ENCODE measurements at regions not wholly inside any gene's neighbourhood (a gene's known extent, or its start where the extent isn't known, plus 50 kb on each side); places are given as distances from the start of the nearest gene placed in this dataset.

DNA sequence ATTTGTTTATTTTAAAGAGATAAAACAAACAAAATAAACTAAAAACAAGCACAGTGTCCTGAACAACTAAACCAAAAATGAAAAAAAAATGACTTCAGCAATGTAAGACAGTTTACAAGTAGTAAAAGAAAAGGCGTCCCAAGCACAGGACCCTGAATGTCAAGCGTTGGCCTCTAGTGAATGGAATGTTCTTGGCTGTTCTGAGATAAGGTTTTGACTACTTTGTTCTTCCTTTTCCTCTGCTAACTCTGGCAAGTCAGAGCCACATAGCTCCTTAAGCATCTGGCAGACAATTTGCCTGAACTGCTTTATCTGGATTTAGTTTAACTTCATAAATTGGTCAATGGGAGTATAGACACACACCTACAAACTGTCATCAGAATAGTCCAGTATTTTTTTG, 655.2 kb downstream of the ANXA1 start:
- H2AFZ ChIP-seq (ENCODE audit: low read depth, low read length) = no peak overlapping the region
- H3K4me3 ChIP-seq (ENCODE audit: low read depth in 1 of 2, low read length in 2 of 2) = no peak overlapping the region
- ATAC-seq (ENCODE audit: insufficient read depth, low read depth) (no peak), DNase-seq (no peak)
- H3K36me3 ChIP-seq (ENCODE audit: insufficient read depth, low read length) = no peaks in the 10 kb centered on the region
- H3K4me1 ChIP-seq (ENCODE audit: insufficient read depth, low read length) = peaks cover 18% of the 10 kb centered on the region
- no peak overlapping the region for H3K9ac ChIP-seq (ENCODE audit: low read depth, low read length)
- TF ChIP-seq EZH2 (IDR thresholded peaks at IDR 0.05; ENCODE audit: borderline replicate concordance, low read depth, low read length, severe bottlenecking) = no peak
- TF ChIP-seq, protein P1, sequence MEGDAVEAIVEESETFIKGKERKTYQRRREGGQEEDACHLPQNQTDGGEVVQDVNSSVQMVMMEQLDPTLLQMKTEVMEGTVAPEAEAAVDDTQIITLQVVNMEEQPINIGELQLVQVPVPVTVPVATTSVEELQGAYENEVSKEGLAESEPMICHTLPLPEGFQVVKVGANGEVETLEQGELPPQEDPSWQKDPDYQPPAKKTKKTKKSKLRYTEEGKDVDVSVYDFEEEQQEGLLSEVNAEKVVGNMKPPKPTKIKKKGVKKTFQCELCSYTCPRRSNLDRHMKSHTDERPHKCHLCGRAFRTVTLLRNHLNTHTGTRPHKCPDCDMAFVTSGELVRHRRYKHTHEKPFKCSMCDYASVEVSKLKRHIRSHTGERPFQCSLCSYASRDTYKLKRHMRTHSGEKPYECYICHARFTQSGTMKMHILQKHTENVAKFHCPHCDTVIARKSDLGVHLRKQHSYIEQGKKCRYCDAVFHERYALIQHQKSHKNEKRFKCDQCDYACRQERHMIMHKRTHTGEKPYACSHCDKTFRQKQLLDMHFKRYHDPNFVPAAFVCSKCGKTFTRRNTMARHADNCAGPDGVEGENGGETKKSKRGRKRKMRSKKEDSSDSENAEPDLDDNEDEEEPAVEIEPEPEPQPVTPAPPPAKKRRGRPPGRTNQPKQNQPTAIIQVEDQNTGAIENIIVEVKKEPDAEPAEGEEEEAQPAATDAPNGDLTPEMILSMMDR (IDR thresholded peaks at IDR 0.05; ENCODE audit: borderline replicate concordance, extremely low read depth, low read length, poor library complexity, severe bottlenecking) = no peak
- no peak overlapping the region for H3K4me2 ChIP-seq (ENCODE audit: insufficient read depth, low read length)
- H4K20me1 ChIP-seq (ENCODE audit: insufficient read depth, low read length) = no peaks in the 10 kb centered on the region
- no peaks in the 10 kb centered on the region for H3K79me2 ChIP-seq (ENCODE audit: insufficient read depth, low read length)
- no peak overlapping the region for H3K27ac ChIP-seq (ENCODE audit: low read length)
- no peaks in the 10 kb centered on the region for H3K27me3 ChIP-seq (ENCODE audit: insufficient read depth, low read length, poor library complexity)
- no peaks in the 10 kb centered on the region for H3K9me3 ChIP-seq (ENCODE audit: insufficient read depth, low read length, severe bottlenecking)

DNA sequence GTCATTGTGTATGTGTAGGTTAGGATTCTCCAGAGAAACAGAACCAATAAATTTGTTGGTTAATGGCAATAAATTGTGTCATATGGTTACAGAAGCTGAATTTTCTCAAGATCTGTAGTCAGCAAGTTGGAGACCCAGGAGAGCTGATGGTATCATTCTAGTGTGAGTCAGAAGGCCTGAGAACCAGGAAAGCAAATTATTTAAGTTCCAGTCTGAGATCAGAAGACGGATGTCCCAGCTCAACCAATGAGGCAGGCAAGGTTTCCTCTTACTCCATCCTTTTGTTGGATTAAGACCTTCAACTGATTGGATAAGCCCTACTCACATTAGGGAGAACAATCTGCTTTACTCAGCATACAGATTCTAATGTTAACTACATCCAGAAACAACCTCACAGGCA, 656.3 kb downstream of the ANXA1 start:
- Histone ChIP-seq H3K27me3 (ENCODE audit: insufficient read depth, low read length, poor library complexity) (no peaks in the 10 kb centered on the region), H3K36me3 (ENCODE audit: insufficient read depth, low read length) (no peaks in the 10 kb centered on the region), H3K9ac (ENCODE audit: low read depth, low read length) (no peak overlapping the region), H3K4me1 (ENCODE audit: insufficient read depth, low read length) (peaks cover 18% of the 10 kb centered on the region), H3K4me2 (ENCODE audit: insufficient read depth, low read length) (no peak overlapping the region), H3K27ac (ENCODE audit: low read length) (no peak overlapping the region), H4K20me1 (ENCODE audit: insufficient read depth, low read length) (no peaks in the 10 kb centered on the region), H2AFZ (ENCODE audit: low read depth, low read length) (no peak overlapping the region), H3K4me3 (ENCODE audit: low read depth in 1 of 2, low read length in 2 of 2) (no peak overlapping the region), H3K9me3 (ENCODE audit: insufficient read depth, low read length, severe bottlenecking) (no peaks in the 10 kb centered on the region), H3K79me2 (ENCODE audit: insufficient read depth, low read length) (no peaks in the 10 kb centered on the region)
- TF ChIP-seq EZH2 (IDR thresholded peaks at IDR 0.05; ENCODE audit: borderline replicate concordance, low read depth, low read length, severe bottlenecking) = no peak
- TF ChIP-seq, protein P1 (IDR thresholded peaks at IDR 0.05; ENCODE audit: borderline replicate concordance, extremely low read depth, low read length, poor library complexity, severe bottlenecking) = no peak
- DNase-seq = no peak
- ATAC-seq (ENCODE audit: insufficient read depth, low read depth) = no peak

DNA sequence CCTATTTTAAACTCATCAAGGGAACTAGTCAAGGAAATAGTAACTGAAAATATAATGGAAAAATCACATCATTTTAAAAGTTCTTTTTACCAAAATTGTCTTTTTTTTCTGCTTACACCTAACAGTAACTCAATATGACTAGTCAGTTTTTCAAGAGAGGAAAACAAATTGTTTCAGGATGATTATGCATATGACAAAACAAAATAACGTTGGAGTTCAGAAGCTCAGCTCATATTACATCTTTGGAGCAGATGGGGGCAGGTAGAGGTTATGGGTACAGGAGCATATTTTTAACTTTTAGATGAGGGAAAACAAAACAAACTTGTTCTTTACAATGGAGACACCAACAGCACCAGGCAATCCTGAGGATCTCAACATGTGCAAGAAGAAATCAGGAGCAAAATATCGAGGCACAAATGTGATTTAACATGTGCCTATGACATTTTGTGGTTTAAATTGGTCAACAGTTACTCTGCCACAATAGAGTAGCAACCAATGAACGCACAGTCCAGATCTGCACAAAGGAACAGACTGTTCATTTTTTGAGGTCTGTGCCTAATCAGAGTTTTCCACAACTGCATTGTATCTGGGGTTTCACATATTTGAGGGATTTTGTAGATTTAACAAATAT, 659.0 kb downstream of the ANXA1 start:
- no peaks in the 10 kb centered on the region for H3K27me3 ChIP-seq (ENCODE audit: insufficient read depth, low read length, poor library complexity)
- no peak for TF ChIP-seq EZH2 (IDR thresholded peaks at IDR 0.05; ENCODE audit: borderline replicate concordance, low read depth, low read length, severe bottlenecking)
- TF ChIP-seq, protein P1 (IDR thresholded peaks at IDR 0.05; ENCODE audit: borderline replicate concordance, extremely low read depth, low read length, poor library complexity, severe bottlenecking) = no peak
- no peak overlapping the region for H3K27ac ChIP-seq (ENCODE audit: low read length)
- H3K4me1 ChIP-seq (ENCODE audit: insufficient read depth, low read length) = peaks cover 9% of the 10 kb centered on the region
- no peak for DNase-seq
- H3K9ac ChIP-seq (ENCODE audit: low read depth, low read length) = no peak overlapping the region
- no peaks in the 10 kb centered on the region for H3K36me3 ChIP-seq (ENCODE audit: insufficient read depth, low read length)
- no peaks in the 10 kb centered on the region for H3K79me2 ChIP-seq (ENCODE audit: insufficient read depth, low read length)
- H3K9me3 ChIP-seq (ENCODE audit: insufficient read depth, low read length, severe bottlenecking) = no peaks in the 10 kb centered on the region
- no peaks in the 10 kb centered on the region for H4K20me1 ChIP-seq (ENCODE audit: insufficient read depth, low read length)
- H3K4me2 ChIP-seq (ENCODE audit: insufficient read depth, low read length) = no peak overlapping the region
- no peak for ATAC-seq (ENCODE audit: insufficient read depth, low read depth)
- no peak overlapping the region; the same call in 1 of the 2 replicates for H2AFZ ChIP-seq (ENCODE audit: low read depth, low read length)
- no peak overlapping the region for H3K4me3 ChIP-seq (ENCODE audit: low read depth in 1 of 2, low read length in 2 of 2)
